ENCODE measurements at regions not wholly inside any gene's neighbourhood (a gene's known extent, or its start where the extent isn't known, plus 50 kb on each side); places are given as distances from the start of the nearest gene placed in this dataset.

DNA sequence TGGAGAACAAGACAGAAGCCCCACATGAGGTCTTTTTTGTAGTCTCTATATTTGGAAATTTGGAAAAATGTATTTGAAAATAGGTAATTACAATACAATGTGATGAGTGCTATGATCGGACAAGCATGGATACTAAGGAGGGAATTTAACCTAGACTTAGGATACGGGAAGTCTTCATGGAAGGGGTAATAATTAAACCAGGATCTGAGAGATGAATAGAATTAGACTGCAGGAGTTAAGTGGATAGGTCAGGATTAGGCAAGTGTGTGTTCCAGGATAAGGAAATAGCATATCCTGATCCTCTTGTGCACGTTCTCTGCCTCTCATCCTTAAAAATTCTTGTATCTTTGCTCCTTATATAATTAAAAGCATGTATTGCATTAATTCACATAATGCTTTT is 223.3 kb upstream of the PRICKLE1 start:
- in situ Hi-C loops (cut with MboI): no loop called here
- WGBS (ENCODE audit: insufficient coverage, insufficient replicate concordance, low lambda C conversion rate, missing lambda C conversion rate): 42% methylated on average over 3 of the region's 3 CpGs

More for the DNA sequence above, 223.3 kb upstream of the PRICKLE1 start:
- Histone ChIP-seq H3K27ac (ENCODE audit: control insufficient read depth, insufficient read depth) (no peak overlapping the region), H3K9ac (ENCODE audit: control insufficient read depth, insufficient read depth, low read length) (no peak overlapping the region), H4K20me1 (ENCODE audit: control insufficient read depth, insufficient read depth) (no peaks in the 10 kb centered on the region), H3K4me2 (ENCODE audit: control insufficient read depth, insufficient read depth) (no peak overlapping the region), H3K4me3 (no peak overlapping the region), H3K4me1 (ENCODE audit: control insufficient read depth, insufficient read depth, low read length) (no peaks in the 10 kb centered on the region), H3K27me3 (replicated peaks in 1 of 2; ENCODE audit: control insufficient read depth in 2 of 2, insufficient read depth in 2 of 2, low read length in 1 of 2) (no peaks in the 10 kb centered on the region), H3K36me3 (ENCODE audit: control insufficient read depth in 2 of 2, insufficient read depth in 2 of 2, low read length in 1 of 2) (no peaks in the 10 kb centered on the region), H3K9me3 (replicated peaks; ENCODE audit: control insufficient read depth, insufficient read depth, low read length) (no peaks in the 10 kb centered on the region), H2AFZ (ENCODE audit: control insufficient read depth, low read depth, low read length) (no peak overlapping the region), H3K79me2 (ENCODE audit: control insufficient read depth, insufficient read depth, low read length) (no peaks in the 10 kb centered on the region)
- FAIRE-seq (no peak), ATAC-seq (no peak), DNase-seq (ENCODE audit: low read depth, low spot score) (no peak)
- ChIA-PET POLR2A (no interaction called here), RAD21 (ENCODE audit: unreplicated experiment) (no interaction called here), CTCF (no interaction called here), SMC1A (ENCODE audit: uncharacterized antibody, unreplicated experiment) (interaction anchor here (1.1 kb wide), 1 partner anchor 163 kb away, joined by 3 read pairs; no protein-coding TSS in a partner anchor)
- no TSS peak for BruUV-seq (replicated peaks)
- TF ChIP-seq RAD21 (IDR thresholded peaks at IDR 0.05; ENCODE audit: insufficient read depth, low read depth, low read length): no peak
- TF ChIP-seq SREBF1 (IDR thresholded peaks at IDR 0.05; ENCODE audit: low read length): no peak
- no peak for TF ChIP-seq NFIC (IDR thresholded peaks at IDR 0.05; ENCODE audit: low read depth, low read length)
- no peak for TF ChIP-seq ZNF622 (IDR thresholded peaks at IDR 0.05)
- TF ChIP-seq KDM1A (IDR thresholded peaks at IDR 0.05; ENCODE audit: borderline replicate concordance): no peak
- TF ChIP-seq JUNB (IDR thresholded peaks at IDR 0.05): no peak
- TF ChIP-seq, protein P1, sequence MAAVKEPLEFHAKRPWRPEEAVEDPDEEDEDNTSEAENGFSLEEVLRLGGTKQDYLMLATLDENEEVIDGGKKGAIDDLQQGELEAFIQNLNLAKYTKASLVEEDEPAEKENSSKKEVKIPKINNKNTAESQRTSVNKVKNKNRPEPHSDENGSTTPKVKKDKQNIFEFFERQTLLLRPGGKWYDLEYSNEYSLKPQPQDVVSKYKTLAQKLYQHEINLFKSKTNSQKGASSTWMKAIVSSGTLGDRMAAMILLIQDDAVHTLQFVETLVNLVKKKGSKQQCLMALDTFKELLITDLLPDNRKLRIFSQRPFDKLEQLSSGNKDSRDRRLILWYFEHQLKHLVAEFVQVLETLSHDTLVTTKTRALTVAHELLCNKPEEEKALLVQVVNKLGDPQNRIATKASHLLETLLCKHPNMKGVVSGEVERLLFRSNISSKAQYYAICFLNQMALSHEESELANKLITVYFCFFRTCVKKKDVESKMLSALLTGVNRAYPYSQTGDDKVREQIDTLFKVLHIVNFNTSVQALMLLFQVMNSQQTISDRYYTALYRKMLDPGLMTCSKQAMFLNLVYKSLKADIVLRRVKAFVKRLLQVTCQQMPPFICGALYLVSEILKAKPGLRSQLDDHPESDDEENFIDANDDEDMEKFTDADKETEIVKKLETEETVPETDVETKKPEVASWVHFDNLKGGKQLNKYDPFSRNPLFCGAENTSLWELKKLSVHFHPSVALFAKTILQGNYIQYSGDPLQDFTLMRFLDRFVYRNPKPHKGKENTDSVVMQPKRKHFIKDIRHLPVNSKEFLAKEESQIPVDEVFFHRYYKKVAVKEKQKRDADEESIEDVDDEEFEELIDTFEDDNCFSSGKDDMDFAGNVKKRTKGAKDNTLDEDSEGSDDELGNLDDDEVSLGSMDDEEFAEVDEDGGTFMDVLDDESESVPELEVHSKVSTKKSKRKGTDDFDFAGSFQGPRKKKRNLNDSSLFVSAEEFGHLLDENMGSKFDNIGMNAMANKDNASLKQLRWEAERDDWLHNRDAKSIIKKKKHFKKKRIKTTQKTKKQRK (IDR thresholded peaks at IDR 0.05; ENCODE audit: low read depth, low read length): no peak
- TF ChIP-seq, protein P2, sequence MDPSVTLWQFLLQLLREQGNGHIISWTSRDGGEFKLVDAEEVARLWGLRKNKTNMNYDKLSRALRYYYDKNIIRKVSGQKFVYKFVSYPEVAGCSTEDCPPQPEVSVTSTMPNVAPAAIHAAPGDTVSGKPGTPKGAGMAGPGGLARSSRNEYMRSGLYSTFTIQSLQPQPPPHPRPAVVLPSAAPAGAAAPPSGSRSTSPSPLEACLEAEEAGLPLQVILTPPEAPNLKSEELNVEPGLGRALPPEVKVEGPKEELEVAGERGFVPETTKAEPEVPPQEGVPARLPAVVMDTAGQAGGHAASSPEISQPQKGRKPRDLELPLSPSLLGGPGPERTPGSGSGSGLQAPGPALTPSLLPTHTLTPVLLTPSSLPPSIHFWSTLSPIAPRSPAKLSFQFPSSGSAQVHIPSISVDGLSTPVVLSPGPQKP (IDR thresholded peaks at IDR 0.05; ENCODE audit: low read depth, low read length): no peak
- no peak for TF ChIP-seq SPI1 (IDR thresholded peaks at IDR 0.05; ENCODE audit: borderline replicate concordance, insufficient read depth, low read depth, low read length)
- TF ChIP-seq, protein P3, sequence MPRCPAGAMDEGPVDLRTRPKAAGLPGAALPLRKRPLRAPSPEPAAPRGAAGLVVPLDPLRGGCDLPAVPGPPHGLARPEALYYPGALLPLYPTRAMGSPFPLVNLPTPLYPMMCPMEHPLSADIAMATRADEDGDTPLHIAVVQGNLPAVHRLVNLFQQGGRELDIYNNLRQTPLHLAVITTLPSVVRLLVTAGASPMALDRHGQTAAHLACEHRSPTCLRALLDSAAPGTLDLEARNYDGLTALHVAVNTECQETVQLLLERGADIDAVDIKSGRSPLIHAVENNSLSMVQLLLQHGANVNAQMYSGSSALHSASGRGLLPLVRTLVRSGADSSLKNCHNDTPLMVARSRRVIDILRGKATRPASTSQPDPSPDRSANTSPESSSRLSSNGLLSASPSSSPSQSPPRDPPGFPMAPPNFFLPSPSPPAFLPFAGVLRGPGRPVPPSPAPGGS (IDR thresholded peaks at IDR 0.05; ENCODE audit: borderline replicate concordance, insufficient read depth, low read depth, low read length, poor library complexity, severe bottlenecking): no peak
- TF ChIP-seq TAF1 (IDR thresholded peaks at IDR 0.05; ENCODE audit: borderline replicate concordance, low read depth, low read length): no peak
- TF ChIP-seq SMARCA5 (IDR thresholded peaks at IDR 0.05): no peak
- intact Hi-C loops (cut with micrococcal nuclease; ENCODE audit: unreplicated experiment): no loop called here

Measured in GM12878 (cell line).